ENCODE measurements at regions not wholly inside any gene's neighbourhood (a gene's known extent, or its start where the extent isn't known, plus 50 kb on each side); places are given as distances from the start of the nearest gene placed in this dataset.

DNA sequence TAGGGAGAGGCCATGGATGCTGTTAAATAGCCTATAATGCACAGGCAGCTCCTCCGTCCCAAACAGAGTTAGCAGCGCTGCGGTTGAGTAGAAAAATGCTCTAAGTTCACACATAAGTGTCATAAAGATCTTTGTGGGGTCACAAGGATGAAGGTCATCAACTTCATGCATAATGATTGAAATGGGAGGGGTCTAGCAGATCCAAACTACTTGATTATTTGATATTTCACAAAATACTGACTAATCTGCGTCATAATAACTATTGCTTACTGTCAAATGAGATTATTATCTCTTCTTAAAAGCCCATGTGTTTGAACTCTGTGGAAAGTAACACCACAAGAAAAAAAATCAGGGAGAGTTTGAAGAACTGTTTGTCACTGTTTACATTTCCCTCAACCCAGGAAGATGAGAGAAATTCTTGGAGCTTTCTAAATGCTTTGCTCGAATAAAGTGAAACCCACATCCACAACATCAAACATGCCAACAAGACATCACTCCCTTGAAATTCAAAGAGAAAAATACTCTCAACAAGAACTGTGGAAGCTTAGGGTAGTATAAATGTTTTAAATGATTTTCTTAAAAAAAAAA, 50.5 kb upstream of the CREB1 start:
- DNase-seq (ENCODE audit: low read depth, low spot score), result no peak
